Globus pallidus (tissue), 1 donor: ENCODE measurements at regions not wholly inside any gene's neighbourhood (a gene's known extent, or its start where the extent isn't known, plus 50 kb on each side); places are given as distances from the start of the nearest gene placed in this dataset.

ENCODE experiments used
- DNase-seq: peaks from one replicate; pipeline ENCODE4 v3.0.0-alpha.2; 2015; ENCODE audit warnings: low spot score

DNA sequence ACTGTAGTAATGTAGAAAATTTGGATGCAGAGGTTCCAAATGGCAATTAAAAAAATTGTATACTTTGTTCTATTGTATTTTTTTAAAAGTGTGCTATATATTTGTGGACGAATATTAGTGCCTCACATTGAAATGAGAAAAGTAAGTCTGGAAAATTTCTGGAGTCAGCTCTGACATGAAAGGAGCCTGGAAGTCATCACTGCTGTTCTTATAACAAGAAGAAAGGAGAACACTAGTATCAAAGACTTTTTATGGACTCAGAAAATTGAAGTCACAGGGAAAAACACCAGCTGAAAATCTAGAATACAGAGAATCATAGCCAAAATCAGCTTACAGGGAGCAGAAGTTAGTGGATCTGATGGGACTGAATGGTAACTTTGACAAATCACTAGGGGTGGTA, 1450.7 kb upstream of the SPRY2 start:
- DNase-seq = no peak

DNA sequence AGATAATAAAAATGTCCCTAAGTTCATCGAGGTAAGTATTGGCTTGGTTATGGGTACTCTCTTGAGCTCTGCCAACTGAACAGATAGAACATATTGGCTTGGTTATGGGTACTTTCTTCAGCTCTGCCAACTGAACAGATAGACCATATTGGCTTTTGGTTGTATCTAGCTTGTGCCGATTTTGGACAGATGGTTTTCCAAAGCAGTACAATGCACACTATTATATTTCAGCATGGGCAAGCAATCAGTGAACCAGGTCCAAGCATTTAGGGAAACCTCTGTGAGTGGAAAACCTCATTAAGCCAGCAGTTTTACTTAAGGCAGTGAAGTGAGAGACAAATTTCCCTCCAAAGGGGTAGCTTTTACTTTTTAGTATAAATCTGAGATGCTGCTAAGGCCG, 1440.5 kb upstream of the SPRY2 start:
- no peak for DNase-seq

DNA sequence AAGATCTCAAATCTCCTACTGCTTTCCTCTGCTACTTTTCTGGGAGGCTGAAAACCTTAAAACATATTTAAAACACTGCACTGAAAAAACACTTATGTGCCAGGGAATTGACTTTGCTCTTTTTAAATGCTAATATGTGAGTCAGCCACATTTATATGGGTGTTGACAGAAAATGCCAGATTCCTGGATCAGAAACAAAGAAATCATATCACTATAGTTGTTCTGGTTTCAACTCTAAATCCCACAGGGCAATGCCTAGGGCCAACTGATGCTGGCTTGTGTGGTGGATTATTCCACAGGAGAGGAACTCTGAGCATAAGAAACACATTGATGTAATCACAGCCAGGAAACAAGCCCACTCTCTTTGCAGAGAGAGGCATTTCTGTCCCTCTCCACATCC, 1439.0 kb upstream of the SPRY2 start:
- DNase-seq = no peak

DNA sequence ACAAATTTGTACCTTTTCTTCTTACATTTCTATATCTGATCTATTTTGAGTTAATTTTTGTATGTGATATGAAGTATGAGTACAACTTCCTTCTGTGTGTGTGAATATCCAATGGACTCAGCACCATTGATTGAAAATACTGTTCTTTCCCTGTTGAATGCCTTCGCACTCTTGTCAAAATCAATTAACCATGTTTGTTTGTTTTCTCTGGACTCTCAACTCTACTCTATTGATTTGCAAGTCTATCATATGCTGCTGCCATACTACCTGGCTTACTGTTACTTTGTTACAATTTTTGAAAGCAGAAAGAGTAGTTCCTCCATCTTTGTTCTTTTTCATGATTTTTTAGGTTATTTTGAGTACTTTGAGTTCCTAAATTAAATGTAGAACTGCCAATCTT, 1437.4 kb upstream of the SPRY2 start:
- DNase-seq = no peak

DNA sequence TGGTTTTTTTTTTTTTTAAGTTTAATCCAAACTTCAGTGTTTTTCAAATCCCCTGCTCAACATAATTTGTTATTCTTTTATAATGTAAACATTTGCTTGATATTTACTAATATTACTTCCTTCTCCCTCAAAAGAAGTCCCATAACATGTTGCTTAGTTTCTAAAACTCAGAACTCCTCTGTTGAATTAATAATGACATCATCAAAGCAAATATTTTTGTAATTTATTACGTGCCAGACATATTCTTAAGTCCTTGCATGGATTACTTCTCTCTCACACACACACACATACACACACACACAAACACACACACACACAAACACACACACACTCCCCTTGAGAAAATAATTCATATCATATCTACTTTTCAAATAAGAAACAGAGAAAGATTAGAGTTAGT, 1432.3 kb upstream of the SPRY2 start:
- no peak for DNase-seq

DNA sequence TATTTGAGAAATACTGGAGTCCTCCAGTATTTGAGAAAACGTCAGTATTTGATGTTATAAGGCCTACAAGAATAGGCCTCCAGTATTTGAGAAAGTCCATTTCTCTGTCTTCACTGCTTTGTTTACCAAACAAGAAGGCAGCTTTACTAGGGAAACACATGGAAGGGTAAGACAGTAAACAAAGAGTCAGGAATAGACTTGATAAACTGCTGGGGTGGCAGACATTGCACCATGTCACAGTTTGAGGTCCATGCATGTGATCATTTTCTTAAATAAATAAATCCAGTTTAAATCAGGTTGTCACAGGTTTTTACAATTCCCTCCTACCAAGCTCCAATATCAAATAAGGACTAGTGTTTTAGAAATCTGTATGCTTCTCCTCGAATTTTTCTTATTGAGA, 1431.0 kb upstream of the SPRY2 start:
- no peak for DNase-seq

DNA sequence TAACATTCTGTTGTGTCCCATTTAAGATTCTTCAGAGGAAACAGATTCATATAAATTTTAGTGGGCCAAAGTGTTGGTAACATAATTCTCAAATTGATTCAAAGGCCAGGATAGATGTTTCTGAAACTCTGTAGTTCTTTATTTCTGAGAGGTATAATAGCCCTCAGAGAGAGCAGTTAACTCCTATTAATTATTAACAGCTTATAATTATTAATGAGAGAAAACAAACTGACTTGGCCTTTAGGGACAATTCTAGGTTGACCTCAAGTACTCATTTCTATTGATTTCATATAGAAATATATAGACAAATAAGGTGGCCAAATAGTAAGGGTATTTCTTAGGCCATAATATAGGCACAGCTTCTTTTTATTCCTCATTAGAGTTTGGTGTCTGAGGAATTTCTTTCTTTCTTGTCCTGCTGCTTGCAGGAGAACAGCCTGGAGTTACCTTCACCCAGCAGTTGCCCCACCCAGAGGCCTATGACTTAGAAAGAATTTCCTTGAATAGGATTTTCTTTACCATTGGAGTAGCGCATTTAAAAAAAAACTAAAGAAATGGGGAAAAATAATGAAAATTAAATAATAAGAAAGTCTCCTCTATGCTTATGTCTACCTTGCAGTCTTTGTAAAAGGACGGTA, 1430.1 kb upstream of the SPRY2 start:
- DNase-seq = no peak

DNA sequence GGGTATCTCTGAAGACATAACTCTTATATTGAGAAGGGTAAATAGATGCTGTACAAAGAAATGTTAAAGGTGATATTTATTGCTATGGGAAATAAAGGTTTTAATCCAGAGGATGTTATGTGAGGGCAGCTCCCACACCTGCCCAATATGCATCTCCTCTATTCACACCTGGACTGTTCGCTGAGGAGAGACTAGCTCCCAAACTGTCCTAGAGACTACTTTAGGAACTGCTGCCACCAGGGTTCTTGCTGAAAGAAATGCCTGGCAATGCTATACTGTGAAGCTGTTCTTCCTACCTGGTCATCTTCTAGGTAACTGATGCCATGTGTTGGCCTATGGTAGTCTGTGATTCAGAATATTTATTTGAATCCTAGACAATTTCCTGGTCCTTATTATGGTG, 1421.5 kb upstream of the SPRY2 start:
- DNase-seq = no peak

DNA sequence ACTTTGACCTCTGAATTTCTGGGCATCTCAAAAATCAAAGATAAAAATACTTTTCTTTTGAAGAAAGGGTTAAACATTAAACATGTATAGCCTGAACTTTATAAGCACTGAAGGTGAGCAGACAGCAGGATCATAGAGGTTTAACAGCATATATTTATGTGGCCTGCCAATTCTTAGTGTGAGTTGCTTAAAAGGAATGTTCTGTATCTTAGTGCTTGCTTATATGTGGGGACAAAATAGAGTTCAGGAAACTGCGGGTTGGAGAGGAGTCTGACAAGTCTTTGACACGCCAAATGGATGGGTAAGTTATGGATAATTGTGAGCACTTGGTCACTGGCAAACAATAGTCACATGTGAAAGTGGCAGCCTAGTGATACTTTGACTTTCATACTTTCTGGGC, 1419.4 kb upstream of the SPRY2 start:
- no peak for DNase-seq

DNA sequence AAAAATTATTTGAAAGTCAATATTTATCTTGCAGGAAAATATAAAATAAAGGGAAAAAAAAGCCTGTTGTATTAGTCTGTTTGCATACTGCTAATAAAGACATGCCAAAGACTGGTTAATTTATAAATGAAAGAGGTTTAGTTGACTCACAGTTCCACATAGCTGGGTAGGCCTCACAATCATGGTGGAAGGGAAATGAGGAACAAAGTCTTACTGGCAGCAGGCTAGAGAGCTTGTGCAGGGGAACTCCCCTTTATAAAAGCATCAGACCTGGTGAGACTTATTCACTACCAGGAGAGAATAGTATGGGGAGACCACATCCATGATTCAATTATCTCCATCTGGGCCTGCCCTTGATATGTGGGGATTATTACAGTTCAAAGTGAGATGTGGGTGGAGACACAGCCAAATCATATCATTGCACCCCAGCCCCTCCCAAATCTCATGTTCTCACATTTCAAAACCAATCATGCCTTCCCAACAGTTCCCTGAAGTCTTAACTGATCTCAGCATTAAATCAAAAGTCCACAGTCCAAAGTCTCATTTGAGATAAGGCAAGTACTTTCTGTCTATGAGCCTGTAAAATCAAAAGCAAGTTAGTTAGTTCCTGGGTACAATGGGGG, 1416.5 kb upstream of the SPRY2 start:
- no peak for DNase-seq

DNA sequence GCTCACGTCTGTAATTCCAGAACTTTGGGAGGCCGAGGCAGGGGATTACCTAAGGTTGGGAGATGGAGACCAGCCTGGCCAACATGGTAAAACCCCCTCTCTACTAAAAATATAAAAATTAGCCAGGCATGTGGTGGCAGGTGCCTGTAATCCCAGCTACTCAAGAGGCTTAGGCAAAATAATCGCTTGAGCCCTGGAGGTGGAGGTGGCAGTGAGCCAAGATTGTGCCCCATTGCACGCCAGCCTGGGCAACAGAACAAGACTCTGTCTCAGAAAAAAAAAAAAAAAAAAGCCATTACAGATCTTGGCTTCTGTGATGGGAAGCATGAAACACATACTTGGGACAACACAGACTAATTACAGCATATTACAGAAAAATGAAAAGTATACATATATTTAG, 1404.5 kb upstream of the SPRY2 start:
- no peak for DNase-seq

DNA sequence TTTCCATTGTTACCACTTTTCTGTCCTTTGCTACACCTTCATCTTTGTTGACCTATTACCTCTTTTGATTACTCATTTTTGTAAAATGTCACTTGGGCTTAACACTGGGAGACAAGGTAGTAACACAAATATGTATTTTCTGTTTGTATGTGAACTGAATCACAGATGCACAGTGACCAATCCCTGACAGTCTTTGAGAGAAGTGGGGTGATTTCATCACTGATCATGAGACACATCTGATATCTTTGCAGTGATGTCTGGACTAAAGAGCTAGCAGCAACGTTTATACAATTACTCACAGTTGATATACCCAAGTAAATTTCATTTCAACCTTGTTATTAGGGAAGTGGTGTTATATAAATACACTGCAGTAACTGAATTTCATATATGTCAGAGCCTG, 1397.4 kb upstream of the SPRY2 start:
- no peak for DNase-seq

DNA sequence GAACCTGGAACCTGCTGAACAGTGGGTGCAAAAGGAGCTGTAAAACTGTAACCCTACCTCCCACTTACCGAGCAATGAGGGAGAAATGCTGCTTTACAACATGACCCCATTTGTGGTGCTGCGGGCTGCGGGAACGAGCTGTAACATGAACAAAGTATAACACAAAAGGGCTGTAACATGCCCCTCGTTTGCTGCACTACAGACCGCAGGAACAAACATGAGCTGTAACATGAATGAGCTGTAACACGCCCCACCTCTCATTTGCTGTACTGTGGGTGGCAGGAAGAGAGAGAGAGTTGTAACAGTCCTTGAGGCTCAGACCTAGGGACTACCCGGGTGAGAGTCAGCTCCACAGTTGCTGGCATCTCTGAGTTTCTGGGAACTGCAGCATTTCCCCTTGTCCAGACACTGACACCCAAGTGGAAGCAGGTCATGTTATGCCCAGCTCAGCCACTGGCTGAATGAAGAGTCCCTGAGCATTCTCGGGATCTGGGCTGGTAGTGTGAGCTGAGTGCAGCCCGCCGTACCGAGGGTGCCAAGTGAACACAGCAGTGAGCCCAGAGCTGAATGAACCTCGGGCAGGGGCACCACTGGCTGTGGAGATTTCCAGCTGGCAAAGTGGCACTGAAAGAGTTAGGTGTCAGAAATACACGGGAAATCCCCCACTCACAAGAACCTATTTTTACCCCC, 1385.3 kb upstream of the SPRY2 start:
- no peak for DNase-seq

DNA sequence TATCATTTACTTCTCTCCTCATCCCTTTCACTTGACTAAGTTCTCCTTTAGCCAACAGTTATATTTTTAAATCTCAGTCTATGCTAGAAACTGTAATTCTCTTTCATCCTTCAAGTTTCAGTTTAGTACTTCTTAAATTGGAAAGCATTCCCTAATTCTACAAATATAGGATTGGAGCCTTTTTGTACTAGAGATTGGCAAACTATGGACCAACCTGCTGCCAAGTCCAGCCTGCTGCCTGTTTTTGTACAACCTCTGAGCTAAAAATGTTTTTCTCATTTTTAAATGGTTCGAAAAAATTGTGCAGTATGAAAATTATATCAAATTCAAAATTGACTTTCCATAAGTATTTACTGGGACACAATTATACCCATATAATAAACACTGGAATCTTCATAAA, 1381.5 kb upstream of the SPRY2 start:
- no peak for DNase-seq

DNA sequence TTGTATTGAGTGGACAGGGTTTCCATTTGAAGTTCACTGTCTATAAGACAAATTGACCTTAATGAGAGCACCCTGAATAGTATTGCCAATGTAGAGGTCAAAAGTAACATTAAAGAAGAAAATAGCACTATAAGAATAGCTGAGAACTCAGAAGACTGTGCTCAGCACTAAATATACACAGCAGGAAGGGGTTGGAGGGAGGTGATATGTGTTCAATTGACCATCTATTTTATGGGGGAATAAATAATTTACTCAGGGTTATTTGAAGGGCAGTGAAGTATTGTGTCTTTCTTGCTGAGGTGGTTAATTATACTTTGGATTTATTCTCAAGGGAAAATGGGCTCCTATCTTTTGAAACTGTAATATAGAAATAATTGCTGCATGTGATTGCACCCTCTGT, 1380.5 kb upstream of the SPRY2 start:
- no peak for DNase-seq

DNA sequence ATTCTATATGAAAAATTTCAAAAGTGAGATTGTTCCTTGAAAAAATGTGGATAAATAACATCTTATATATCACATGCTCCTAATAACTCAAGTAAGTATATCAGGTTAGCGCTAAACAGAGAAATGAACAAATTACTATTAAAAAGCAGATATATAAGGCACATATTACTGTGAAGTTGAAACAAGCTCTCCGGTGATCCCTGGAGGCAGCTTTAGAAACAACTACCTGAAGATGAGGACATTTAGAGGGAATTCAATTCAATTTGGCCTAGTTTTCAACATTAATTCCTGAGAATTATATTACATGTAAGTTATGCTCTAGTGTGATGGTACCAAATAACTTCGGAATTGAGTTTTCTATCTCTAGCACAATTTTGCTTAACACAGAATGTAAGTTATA, 1373.6 kb upstream of the SPRY2 start:
- DNase-seq = no peak

DNA sequence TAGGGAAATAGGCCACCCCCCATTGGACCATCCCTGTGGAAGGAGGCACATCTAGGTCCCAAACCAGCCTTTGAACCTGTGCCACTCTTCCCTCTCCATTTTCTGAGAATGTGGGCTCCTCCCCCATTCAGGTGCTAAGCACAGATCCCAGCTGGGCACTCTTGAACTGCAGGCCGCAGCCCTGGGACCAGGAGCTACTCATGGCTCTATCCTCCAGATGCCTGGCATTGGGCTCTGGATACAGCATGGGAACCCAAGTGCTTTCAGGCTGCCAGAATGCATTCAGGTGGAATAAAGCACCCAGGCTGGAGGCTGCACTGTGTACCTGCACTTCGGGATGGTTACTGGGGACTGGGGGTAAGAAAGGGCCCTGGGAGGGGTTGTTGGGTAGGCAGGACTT, 1372.3 kb upstream of the SPRY2 start:
- DNase-seq = no peak

DNA sequence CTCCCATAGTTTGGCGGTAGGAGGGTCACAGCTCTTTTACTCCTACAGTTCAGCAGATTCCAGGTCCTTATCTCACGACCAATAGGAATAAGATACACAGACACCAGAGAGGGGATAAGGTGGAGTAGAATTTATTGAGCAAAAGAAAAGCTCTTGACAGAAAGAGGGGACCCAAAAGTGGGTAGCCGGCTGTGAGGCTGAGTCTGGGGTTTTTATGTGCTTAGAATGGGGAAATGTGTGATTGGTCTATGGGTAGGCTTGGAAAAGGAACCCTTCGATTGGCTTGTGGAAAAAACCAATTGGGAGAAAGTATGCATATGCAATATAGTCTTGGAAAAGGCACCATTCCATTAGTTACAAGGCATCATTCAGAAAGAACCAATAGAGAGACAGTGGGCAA, 1356.9 kb upstream of the SPRY2 start:
- DNase-seq = no peak

DNA sequence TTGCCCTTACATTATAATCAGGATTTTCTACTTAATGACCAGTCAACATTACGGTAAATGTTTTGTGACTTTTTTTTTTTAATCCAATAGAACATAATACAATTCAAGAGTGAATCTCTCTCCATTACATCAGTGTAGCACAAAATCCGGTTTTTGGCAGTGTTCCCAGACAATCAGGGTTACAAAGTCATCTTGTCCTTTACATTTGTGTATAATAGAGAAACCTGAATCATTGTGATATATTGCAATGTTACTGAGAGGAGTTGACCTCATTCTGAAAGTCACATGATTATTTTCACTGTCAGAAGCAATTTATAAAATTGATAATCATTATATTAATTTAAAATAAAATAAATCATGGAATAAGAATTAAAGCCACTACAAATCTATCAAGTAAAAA, 1346.0 kb upstream of the SPRY2 start:
- DNase-seq = peak; percentile 3

DNA sequence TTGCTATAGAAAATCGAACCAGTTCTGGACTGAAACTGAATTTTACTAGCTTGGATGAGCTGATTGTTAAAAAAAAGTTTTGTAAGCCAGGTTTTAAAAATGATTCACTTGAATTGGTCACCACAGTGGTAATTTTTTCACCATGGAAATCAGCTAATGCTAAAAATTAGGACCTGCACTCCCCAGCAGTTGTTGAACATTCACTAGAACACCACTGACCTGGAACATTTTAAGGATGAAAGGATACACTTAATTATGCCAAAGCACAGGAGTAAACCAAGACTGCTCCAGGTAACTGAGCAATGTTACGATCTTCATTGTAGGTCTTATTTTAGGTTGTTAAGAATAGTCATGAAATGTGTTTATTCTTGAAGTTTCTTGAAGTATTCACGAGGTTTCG, 1342.6 kb upstream of the SPRY2 start:
- DNase-seq = no peak

DNA sequence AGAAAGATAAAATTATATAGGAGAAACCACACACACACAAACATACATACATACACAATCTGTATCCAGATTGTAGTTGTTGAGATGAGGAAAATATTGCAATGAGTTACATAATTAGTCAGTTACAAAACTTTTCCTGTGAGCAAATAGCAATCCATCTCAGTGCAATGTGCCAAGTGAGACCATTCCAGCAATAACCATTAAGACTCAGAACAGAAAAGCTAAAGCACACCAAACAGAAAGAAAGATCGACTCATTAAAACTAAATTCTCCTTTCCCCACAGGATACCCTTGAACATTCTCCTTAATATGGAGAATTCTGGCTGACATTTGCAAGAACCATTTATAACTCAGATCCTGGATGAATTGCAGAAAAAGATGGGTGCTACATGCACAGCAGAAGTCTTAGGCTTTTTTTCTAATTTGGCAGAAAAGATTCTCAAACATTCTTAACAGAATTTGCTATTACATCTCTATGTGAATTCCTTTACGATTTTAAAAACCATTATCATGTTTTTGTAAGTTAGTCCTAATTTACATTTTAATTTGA, 1341.2 kb upstream of the SPRY2 start:
- DNase-seq = no peak

DNA sequence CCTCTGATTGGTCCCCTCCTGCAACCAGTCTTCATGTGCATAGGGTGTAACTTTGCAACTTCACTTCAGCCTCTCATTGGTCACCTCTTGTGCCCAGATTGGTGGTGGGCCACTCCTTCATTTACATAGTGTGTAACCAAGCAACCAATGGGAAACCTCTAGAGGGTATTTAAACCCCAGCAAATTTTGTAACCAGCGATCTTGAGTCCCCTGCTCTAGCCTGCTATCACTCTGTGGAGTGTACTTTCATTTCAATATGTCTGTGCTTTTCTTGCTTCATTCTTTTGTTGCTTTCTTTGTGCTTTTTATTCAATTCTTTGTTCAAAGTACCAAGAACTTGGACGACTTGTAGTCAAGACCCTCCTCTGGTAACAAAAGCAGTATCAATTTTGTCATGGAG, 1336.9 kb upstream of the SPRY2 start:
- DNase-seq = no peak

DNA sequence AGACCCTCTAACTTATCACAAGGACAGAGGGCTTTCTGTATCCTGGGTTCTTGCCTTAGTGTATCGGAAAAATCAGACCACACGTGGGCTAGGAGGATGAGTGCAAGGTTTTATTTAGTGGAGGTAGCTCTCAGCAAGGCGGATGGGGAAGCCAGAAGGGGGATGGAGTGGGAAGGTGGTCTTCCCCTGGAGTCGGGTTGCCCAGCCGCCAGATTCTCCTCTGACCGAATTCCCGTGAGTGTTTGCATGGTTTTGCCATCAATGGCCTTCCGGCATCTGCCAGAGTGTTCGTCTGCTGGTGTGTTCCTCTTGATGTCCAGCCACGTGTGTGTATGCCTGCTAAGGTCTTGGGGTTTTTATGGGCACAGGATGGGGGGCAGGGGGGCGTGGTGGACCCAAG, 1335.1 kb upstream of the SPRY2 start:
- DNase-seq = no peak

DNA sequence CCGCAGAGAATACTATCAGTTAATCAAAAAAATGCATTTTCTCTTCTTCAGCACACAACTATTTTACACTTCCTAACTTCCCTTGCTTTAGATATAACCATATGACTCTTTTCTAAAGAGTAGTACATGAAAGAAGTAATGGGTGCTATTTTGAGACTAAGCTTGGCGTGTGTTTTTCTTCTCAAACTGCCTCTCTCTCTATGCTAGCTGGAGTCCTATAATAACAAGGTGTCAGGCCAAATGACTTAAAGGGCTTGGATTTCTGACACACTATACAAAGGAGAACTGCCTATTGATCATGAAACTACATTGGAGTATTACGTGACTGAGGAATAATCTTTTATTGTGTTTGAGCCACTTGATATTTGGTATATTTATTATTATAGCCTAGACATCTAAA, 1330.1 kb upstream of the SPRY2 start:
- no peak for DNase-seq
